H1 (cell line): ENCODE measurements at regions not wholly inside any gene's neighbourhood (a gene's known extent, or its start where the extent isn't known, plus 50 kb on each side); places are given as distances from the start of the nearest gene placed in this dataset.

Experiments
- CTCF ChIA-PET: fragments of 300-600 bp; sonication (Branson Sonifier 250); formaldehyde crosslinking; loops from one replicate; lab custom pipeline; 2021; ENCODE audit not compliant: partially characterized antibody; lab: Charles Lee
- POLR2A ChIA-PET: fragments of 300-600 bp; sonication (Branson Sonifier 250); formaldehyde crosslinking; loops from one replicate; lab custom pipeline; 2021; ENCODE audit warnings: inconsistent platforms; ENCODE audit not compliant: partially characterized antibody; lab: Charles Lee
- DNase-seq, 2 experiments: peaks; one replicate each; pipeline versions ENCODE4 v3.0.0 to v3.0.0-alpha.2; 2010 to 2022; ENCODE audit warnings: low spot score in 2 of 2, low read depth in 1 of 2, mixed read lengths in 1 of 2
- FAIRE-seq: peaks from 2 replicates; lab custom pipeline; 2011; peaks lifted over from hg19 to GRCh38; lab: Jason Lieb, UNC
- H2AFZ ChIP-seq: 2 replicates; pipeline ENCODE4 v1.8.1; 2012; ENCODE audit warnings: low read length, inconsistent platforms
- H2AK5ac ChIP-seq: 2 replicates; pipeline ENCODE4 v1.6.1; 2013; ENCODE audit warnings: low read depth, low read length
- H2BK120ac ChIP-seq: replicated peaks from 2 replicates; pipeline ENCODE3; 2013; ENCODE audit warnings: low read depth, low read length, inconsistent platforms
- H2BK12ac ChIP-seq: 2 replicates; pipeline ENCODE4 v1.6.1; 2013; ENCODE audit warnings: low read depth, low read length
- H2BK15ac ChIP-seq: 2 replicates; pipeline ENCODE4 v1.6.1; 2013; ENCODE audit warnings: low read length
- H2BK20ac ChIP-seq: 2 replicates; pipeline ENCODE4 v1.6.1; 2013; ENCODE audit warnings: low read length
- H2BK5ac ChIP-seq: 2 replicates; pipeline ENCODE4 v1.6.1; 2013; ENCODE audit warnings: low read depth, low read length
- H3K14ac ChIP-seq: 2 replicates; pipeline ENCODE4 v1.6.1; 2013; ENCODE audit warnings: inconsistent platforms; ENCODE audit not compliant: insufficient read length
- H3K18ac ChIP-seq: 2 replicates; pipeline ENCODE4 v1.6.1; 2013; ENCODE audit warnings: low read length; ENCODE audit errors: extremely low read depth
- H3K23ac ChIP-seq: 2 replicates; pipeline ENCODE4 v1.6.1; 2013; ENCODE audit warnings: inconsistent platforms; ENCODE audit not compliant: insufficient read length
- H3K23me2 ChIP-seq: 2 replicates; pipeline ENCODE4 v1.6.1; 2013; ENCODE audit warnings: low read depth, low read length
- H3K27ac ChIP-seq: 2 replicates; pipeline ENCODE4 v1.6.1; 2011; ENCODE audit warnings: low read depth, low read length, inconsistent platforms
- H3K27me3 ChIP-seq, 4 experiments: replicated peaks in 1 of 4; 1 replicate in 1 of 4; 2 replicates in 3 of 4; pipeline versions ENCODE4 v1.6.1 to v1.8.1; 2011 to 2013; ENCODE audit warnings: low read length in 3 of 4, mild to moderate bottlenecking in 3 of 4, inconsistent platforms in 2 of 4, mixed read lengths in 2 of 4, moderate library complexity in 1 of 4; ENCODE audit not compliant: control insufficient read depth in 3 of 4, insufficient read depth in 3 of 4; ENCODE audit errors: extremely low read depth in 1 of 4
- H3K36me3 ChIP-seq, 4 experiments: 2 replicates each; pipeline versions ENCODE4 v1.6.1 to v1.8.1; 2011 to 2013; ENCODE audit warnings: mild to moderate bottlenecking in 4 of 4, low read length in 3 of 4, moderate library complexity in 2 of 4, control low read depth in 1 of 4, inconsistent platforms in 1 of 4; ENCODE audit not compliant: insufficient read depth in 4 of 4, control insufficient read depth in 2 of 4
- H3K4ac ChIP-seq: replicated peaks from 2 replicates; pipeline ENCODE3; 2013; ENCODE audit warnings: low read length, low read depth, mixed read lengths, inconsistent platforms; ENCODE audit not compliant: insufficient read length
- H3K4me1 ChIP-seq, 4 experiments: replicated peaks in 1 of 4; 1 replicate in 1 of 4; 2 replicates in 3 of 4; pipeline versions ENCODE4 v1.6.1 to v1.8.1; 2011 to 2013; ENCODE audit warnings: low read length in 3 of 4, inconsistent platforms in 2 of 4, mixed read lengths in 1 of 4; ENCODE audit not compliant: insufficient read depth in 4 of 4, control insufficient read depth in 3 of 4
- H3K4me2 ChIP-seq, 2 experiments: 2 replicates each; pipeline versions ENCODE4 v1.6.1 to v1.8.1; 2011 to 2013; ENCODE audit warnings: low read depth in 2 of 2, low read length in 2 of 2, control low read depth in 1 of 2, inconsistent platforms in 1 of 2, mild to moderate bottlenecking in 1 of 2; ENCODE audit not compliant: insufficient read depth in 1 of 2
- H3K4me3 ChIP-seq, 4 experiments: fragments of 200-600, 300-600 bp in 1 of 4; sonication (generic), shearing (Covaris generic), sonication (Bioruptor Twin) in 1 of 4; 2 replicates each; pipeline versions ENCODE4 v1.5.1 to v1.8.1; 2011 to 2016; ENCODE audit warnings: low read length in 4 of 4, low read depth in 3 of 4, control low read depth in 2 of 4, inconsistent platforms in 2 of 4, mild to moderate bottlenecking in 2 of 4, mixed read lengths in 1 of 4, moderate library complexity in 1 of 4; ENCODE audit not compliant: insufficient read depth in 2 of 4; ENCODE audit errors: extremely low read depth in 1 of 4
- H3K56ac ChIP-seq: replicated peaks from 2 replicates; pipeline ENCODE3; 2013; ENCODE audit warnings: low read depth, mild to moderate bottlenecking, mixed read lengths, low read length, inconsistent platforms; ENCODE audit not compliant: insufficient read length
- H3K79me1 ChIP-seq: 2 replicates; pipeline ENCODE4 v1.6.1; 2013; ENCODE audit warnings: low read depth, low read length, control low read depth
- H3K79me2 ChIP-seq, 2 experiments: 2 replicates each; pipeline versions ENCODE4 v1.6.1 to v1.8.1; 2012 to 2013; ENCODE audit warnings: low read length in 2 of 2, mild to moderate bottlenecking in 2 of 2, inconsistent platforms in 1 of 2; ENCODE audit not compliant: insufficient read depth in 2 of 2, control insufficient read depth in 1 of 2
- H3K9ac ChIP-seq, 4 experiments: replicated peaks in 1 of 4; 1 replicate in 1 of 4; 2 replicates in 3 of 4; pipeline versions ENCODE4 v1.6.1 to v1.8.1; 2011 to 2013; ENCODE audit warnings: low read depth in 3 of 4, low read length in 3 of 4, control low read depth in 2 of 4, mild to moderate bottlenecking in 2 of 4, moderate library complexity in 2 of 4, inconsistent platforms in 1 of 4; ENCODE audit errors: extremely low read depth in 1 of 4
- H3K9me3 ChIP-seq, 2 experiments: 2 replicates each; pipeline versions ENCODE4 v1.6.1 to v1.8.1; 2012 to 2013; ENCODE audit warnings: mild to moderate bottlenecking in 2 of 2, moderate library complexity in 2 of 2, control low read depth in 1 of 2, inconsistent platforms in 1 of 2, low read depth in 1 of 2, low read length in 1 of 2, mixed read lengths in 1 of 2; ENCODE audit not compliant: insufficient read depth in 2 of 2
- H4K20me1 ChIP-seq, 2 experiments: replicated peaks in 1 of 2; 2 replicates each; pipeline versions ENCODE3 to v1.8.1; 2011 to 2013; ENCODE audit warnings: inconsistent platforms in 2 of 2, low read length in 2 of 2, mild to moderate bottlenecking in 1 of 2; ENCODE audit not compliant: insufficient read depth in 2 of 2, control insufficient read depth in 1 of 2
- H4K5ac ChIP-seq: 2 replicates; pipeline ENCODE4 v1.6.1; 2013; ENCODE audit warnings: low read length, low read depth, mixed read lengths, inconsistent platforms; ENCODE audit not compliant: insufficient read length
- H4K8ac ChIP-seq: 2 replicates; pipeline ENCODE4 v1.8.0; 2013; ENCODE audit warnings: mild to moderate bottlenecking, moderate library complexity, low read length, inconsistent platforms; ENCODE audit not compliant: insufficient read depth; ENCODE audit errors: extremely low read depth
- H4K91ac ChIP-seq: replicated peaks from 2 replicates; pipeline ENCODE3; 2013; ENCODE audit warnings: low read length, mixed read lengths, inconsistent platforms; ENCODE audit not compliant: insufficient read length
- CBX5 ChIP-seq: fragments of 300-800, 300-1000 bp; sonication (generic); IDR thresholded peaks from 2 replicates; pipeline ENCODE4 v1.7.1; 2016; ENCODE audit warnings: antibody characterized with exemption, low read length, low read depth
- CBX8 ChIP-seq: fragments of 300-800, 300-1000 bp; sonication (generic); IDR thresholded peaks from 2 replicates; pipeline ENCODE4 v1.7.1; 2016; ENCODE audit warnings: low read depth, low read length, borderline replicate concordance
- CEBPB ChIP-seq: IDR thresholded peaks from 2 replicates; pipeline ENCODE4 v1.6.1; 2012; ENCODE audit warnings: low read depth, low read length
- GTF2F1 ChIP-seq: IDR thresholded peaks from 2 replicates; pipeline ENCODE4 v1.6.1; 2012; ENCODE audit warnings: low read depth, low read length, improper control_type of control experiment, borderline replicate concordance
- HDAC2 ChIP-seq, 2 experiments: fragments of 300-600 bp in 1 of 2; sonication (generic) in 1 of 2; IDR thresholded peaks; 2 replicates each; pipeline ENCODE4 v1.6.1; 2011 to 2012; ENCODE audit warnings: low read depth in 2 of 2, low read length in 2 of 2, mild to moderate bottlenecking in 2 of 2, moderate library complexity in 2 of 2, borderline replicate concordance in 1 of 2, inconsistent platforms in 1 of 2
- RAD21 ChIP-seq, 2 experiments: IDR thresholded peaks in 1 of 2; conservative IDR thresholded peaks in 1 of 2; 2 replicates each; pipeline ENCODE4 v1.6.1; 2011; ENCODE audit warnings: low read depth in 2 of 2, low read length in 2 of 2, improper control_type of control experiment in 1 of 2, inconsistent platforms in 1 of 2, mild to moderate bottlenecking in 1 of 2, moderate library complexity in 1 of 2
- RBBP5 ChIP-seq: IDR thresholded peaks from 2 replicates; pipeline ENCODE4 v1.7.1; 2012; ENCODE audit warnings: low read depth, mild to moderate bottlenecking, inconsistent platforms, low read length, moderate library complexity, borderline replicate concordance
- RNF2 ChIP-seq: fragments of 200-900, 300-1000 bp; sonication (generic); IDR thresholded peaks from 2 replicates; pipeline ENCODE4 v1.7.1; 2016; ENCODE audit warnings: borderline replicate concordance, low read depth, mild to moderate bottlenecking, antibody characterized with exemption, low read length; ENCODE audit not compliant: poor library complexity, severe bottlenecking; ENCODE audit errors: missing control alignments
- RXRA ChIP-seq: IDR thresholded peaks from 2 replicates; pipeline ENCODE4 v1.6.1; 2011; ENCODE audit warnings: low read depth, mild to moderate bottlenecking, low read length, moderate library complexity; ENCODE audit not compliant: insufficient read depth
- SP4 ChIP-seq: IDR thresholded peaks from 2 replicates; pipeline ENCODE4 v1.6.1; 2012; ENCODE audit warnings: low read length, inconsistent platforms
- SRF ChIP-seq: IDR thresholded peaks from 2 replicates; pipeline ENCODE4 v1.6.1; 2011; ENCODE audit warnings: mild to moderate bottlenecking, low read depth, low read length, moderate library complexity
- SUZ12 ChIP-seq: fragments of 200-600 bp; sonication (generic); IDR thresholded peaks from 2 replicates; pipeline ENCODE4 v1.6.1; 2012; ENCODE audit warnings: mild to moderate bottlenecking, inconsistent platforms, low read length, moderate library complexity, mixed read lengths
- TEAD4 ChIP-seq: IDR thresholded peaks from 2 replicates; pipeline ENCODE4 v1.6.1; 2012; ENCODE audit warnings: low read depth, low read length, inconsistent platforms, mixed read lengths
- WGBS, 2 experiments: shearing (Covaris generic) in 1 of 2; methylation state at CpG; one replicate each; pipeline versions ENCODE4 v1.1.6 to v1.1.7; 2013 to 2015; ENCODE audit warnings: low lambda C conversion rate in 2 of 2, mixed read lengths in 2 of 2, inconsistent platforms in 1 of 2, low coverage in 1 of 2, missing lambda C conversion rate in 1 of 2; ENCODE audit not compliant: insufficient replicate concordance in 2 of 2, insufficient coverage in 1 of 2, insufficient read length in 1 of 2; ENCODE audit errors: extremely low coverage in 1 of 2, missing lambda C conversion rate in 1 of 2; 5-methylcytosine and 5-hydroxymethylcytosine counted together

- FAIRE-seq (no peak), DNase-seq (no peak)
- no peak overlapping the region for H3K4me2 ChIP-seq
- no peak overlapping the region for H3K14ac ChIP-seq
- H4K5ac ChIP-seq, result no peak overlapping the region
- H3K23ac ChIP-seq, result no peak overlapping the region
- H3K27ac ChIP-seq, result no peak overlapping the region
- no peak for TF ChIP-seq HDAC2 (IDR thresholded peaks at IDR 0.05; ENCODE audit: borderline replicate concordance in 1 of 2, low read depth in 2 of 2, low read length in 2 of 2)
- TF ChIP-seq RXRA, result no peak
- TF ChIP-seq SRF, result no peak
- no peak for TF ChIP-seq TEAD4
- TF ChIP-seq CBX8, result no peak
- TF ChIP-seq SUZ12, result no peak
- no peak for TF ChIP-seq CBX5
- TF ChIP-seq CEBPB, result no peak
- no peak for TF ChIP-seq RAD21 (IDR thresholded peaks at IDR 0.05 in 1 of 2, conservative IDR thresholded peaks at IDR 0.05 in 1 of 2; ENCODE audit: low read depth in 2 of 2, low read length in 2 of 2)
- TF ChIP-seq SP4, result no peak
- no peak for TF ChIP-seq GTF2F1
- TF ChIP-seq RBBP5, result no peak
- no peak for TF ChIP-seq RNF2
- no peak overlapping the region for H4K91ac ChIP-seq
- H4K20me1 ChIP-seq, result no peaks in the 10 kb centered on the region
- H3K79me1 ChIP-seq, result no peaks in the 10 kb centered on the region
- 94% methylated on average over 8 of the region's 8 CpGs; no CpG with 5 or more reads in 1 of the 2 experiments for WGBS, 2 experiments
- H3K4ac ChIP-seq, result no peak overlapping the region
- H3K27me3 ChIP-seq, result no peaks in the 10 kb centered on the region
- H3K23me2 ChIP-seq, result no peaks in the 10 kb centered on the region; the same call in 1 of the 2 replicates
- CTCF ChIA-PET, result interaction anchor here (0.8 kb wide), 1 partner anchor 10 kb away, joined by 3 read pairs; no protein-coding TSS in a partner anchor
- H2BK15ac ChIP-seq, result no peak overlapping the region
- H3K9me3 ChIP-seq, result no peaks in the 10 kb centered on the region
- no peak overlapping the region for H2BK12ac ChIP-seq
- no peak overlapping the region for H3K18ac ChIP-seq
- H2AK5ac ChIP-seq, result no peak overlapping the region
- peaks cover 0 to 3% (median 2%) of the 10 kb centered on the region in 4 experiments; a peak in 3 of 7 replicates for H3K4me1 ChIP-seq
- H2BK120ac ChIP-seq, result no peak overlapping the region
- no peak overlapping the region for H3K4me3 ChIP-seq
- no peak overlapping the region for H3K9ac ChIP-seq
- H4K8ac ChIP-seq, result no peak overlapping the region
- H2BK20ac ChIP-seq, result no peak overlapping the region
- no peak overlapping the region for H2BK5ac ChIP-seq
- POLR2A ChIA-PET, result no interaction called here
- H2AFZ ChIP-seq, result no peak overlapping the region
- H3K79me2 ChIP-seq, result no peaks in the 10 kb centered on the region
- no peak overlapping the region for H3K56ac ChIP-seq
- H3K36me3 ChIP-seq, result no peaks in the 10 kb centered on the region
These were observed 450.8 kb upstream of the WWC1 start for GRCh38 chr5:167840527-167841130.
